Stomach (tissue), 4 donors: ENCODE measurements at regions not wholly inside any gene's neighbourhood (a gene's known extent, or its start where the extent isn't known, plus 50 kb on each side); places are given as distances from the start of the nearest gene placed in this dataset.

Source experiments
- EP300 ChIP-seq: sonication (generic); formaldehyde crosslinking; IDR thresholded peaks from one replicate; pipeline ENCODE4 v1.6.1; 2017; ENCODE audit warnings: antibody characterized with exemption
- POLR2AphosphoS5 ChIP-seq, 3 donors: sonication (generic); formaldehyde crosslinking; IDR thresholded peaks; one replicate each; pipeline ENCODE4 v1.6.1; 2016; ENCODE audit warnings: antibody characterized with exemption in 3 of 3
- TF ChIP-seq, protein P1 (sequence below), 7 experiments: fragments of 450-650 bp in 4 of 7; fragments of 200-600 bp in 3 of 7; sonication (generic) in 3 of 7; IDR thresholded peaks; one replicate each; pipeline ENCODE4 v1.5.1; 2016 to 2019; ENCODE audit warnings: antibody characterized with exemption in 7 of 7, control low read depth in 2 of 7, mild to moderate bottlenecking in 1 of 7

DNA sequence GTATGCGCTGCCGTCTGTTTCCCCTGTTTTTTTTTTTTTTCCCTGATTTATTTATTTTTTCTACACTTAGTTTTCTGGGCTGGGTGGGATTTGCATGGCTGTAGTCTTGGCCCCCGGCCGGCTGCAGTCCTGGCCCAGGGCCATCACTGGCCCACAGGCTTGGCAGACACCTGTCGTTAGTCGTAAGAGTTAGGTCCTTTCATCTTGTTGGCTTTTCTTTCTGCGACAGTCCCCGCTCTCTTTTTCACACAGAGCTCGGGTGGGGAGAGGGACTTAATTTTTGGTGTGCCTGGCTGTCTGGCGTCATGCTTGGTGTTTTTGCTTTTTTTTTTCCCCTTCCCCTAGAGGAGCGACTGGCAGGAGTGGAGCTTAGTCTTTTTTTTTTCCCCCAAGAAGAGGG is 183.4 kb downstream of the KLF13 start:
- TF ChIP-seq, protein P1, sequence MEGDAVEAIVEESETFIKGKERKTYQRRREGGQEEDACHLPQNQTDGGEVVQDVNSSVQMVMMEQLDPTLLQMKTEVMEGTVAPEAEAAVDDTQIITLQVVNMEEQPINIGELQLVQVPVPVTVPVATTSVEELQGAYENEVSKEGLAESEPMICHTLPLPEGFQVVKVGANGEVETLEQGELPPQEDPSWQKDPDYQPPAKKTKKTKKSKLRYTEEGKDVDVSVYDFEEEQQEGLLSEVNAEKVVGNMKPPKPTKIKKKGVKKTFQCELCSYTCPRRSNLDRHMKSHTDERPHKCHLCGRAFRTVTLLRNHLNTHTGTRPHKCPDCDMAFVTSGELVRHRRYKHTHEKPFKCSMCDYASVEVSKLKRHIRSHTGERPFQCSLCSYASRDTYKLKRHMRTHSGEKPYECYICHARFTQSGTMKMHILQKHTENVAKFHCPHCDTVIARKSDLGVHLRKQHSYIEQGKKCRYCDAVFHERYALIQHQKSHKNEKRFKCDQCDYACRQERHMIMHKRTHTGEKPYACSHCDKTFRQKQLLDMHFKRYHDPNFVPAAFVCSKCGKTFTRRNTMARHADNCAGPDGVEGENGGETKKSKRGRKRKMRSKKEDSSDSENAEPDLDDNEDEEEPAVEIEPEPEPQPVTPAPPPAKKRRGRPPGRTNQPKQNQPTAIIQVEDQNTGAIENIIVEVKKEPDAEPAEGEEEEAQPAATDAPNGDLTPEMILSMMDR (IDR thresholded peaks at IDR 0.05): no peak
- TF ChIP-seq EP300 (no peak), POLR2AphosphoS5 (IDR thresholded peaks at IDR 0.05) (no peak)
